ENCODE measurements at regions not wholly inside any gene's neighbourhood (a gene's known extent, or its start where the extent isn't known, plus 50 kb on each side); places are given as distances from the start of the nearest gene placed in this dataset.
"Not testable (repeated sequence)": the region's sequence is repeated elsewhere in the genome, so short reads cannot be mapped to it uniquely, and the experiment has no call there.

GRCh38 chr5:62206150-62206829, 99.7 kb upstream of the KIF2A start:
- Histone ChIP-seq H3K27ac (ENCODE audit: low read depth, low read length, severe bottlenecking) (no peak overlapping the region), H3K36me3 (ENCODE audit: control insufficient read depth, insufficient read depth, low read length) (no peaks in the 10 kb centered on the region), H3K4me1 (ENCODE audit: control insufficient read depth, insufficient read depth, low read length, poor library complexity, severe bottlenecking) (no peaks in the 10 kb centered on the region), H3K4me3 (ENCODE audit: extremely low read depth, insufficient read depth, low read length, poor library complexity, severe bottlenecking) (no peak overlapping the region), H3K9me3 (ENCODE audit: control insufficient read depth, low read length) (no peaks in the 10 kb centered on the region)
- WGBS, 2 experiments (ENCODE audit: insufficient coverage in 2 of 2): 65 to 66% methylated on average over 8 of the region's 9 CpGs

GRCh38 chr5:62208218-62208852, 97.7 kb upstream of the KIF2A start:
- H3K36me3 ChIP-seq (ENCODE audit: control insufficient read depth, insufficient read depth, low read length): no peaks in the 10 kb centered on the region
- H3K4me3 ChIP-seq (ENCODE audit: extremely low read depth, insufficient read depth, low read length, poor library complexity, severe bottlenecking): no peak overlapping the region
- no peak overlapping the region for H3K27ac ChIP-seq (ENCODE audit: low read depth, low read length, severe bottlenecking)
- 30 to 46% methylated on average over 6 to 9 of the region's 10 CpGs for WGBS, 2 experiments (ENCODE audit: insufficient coverage in 2 of 2)
- no peaks in the 10 kb centered on the region for H3K9me3 ChIP-seq (ENCODE audit: control insufficient read depth, low read length)
- H3K4me1 ChIP-seq (ENCODE audit: control insufficient read depth, insufficient read depth, low read length, poor library complexity, severe bottlenecking): no peaks in the 10 kb centered on the region

DNA sequence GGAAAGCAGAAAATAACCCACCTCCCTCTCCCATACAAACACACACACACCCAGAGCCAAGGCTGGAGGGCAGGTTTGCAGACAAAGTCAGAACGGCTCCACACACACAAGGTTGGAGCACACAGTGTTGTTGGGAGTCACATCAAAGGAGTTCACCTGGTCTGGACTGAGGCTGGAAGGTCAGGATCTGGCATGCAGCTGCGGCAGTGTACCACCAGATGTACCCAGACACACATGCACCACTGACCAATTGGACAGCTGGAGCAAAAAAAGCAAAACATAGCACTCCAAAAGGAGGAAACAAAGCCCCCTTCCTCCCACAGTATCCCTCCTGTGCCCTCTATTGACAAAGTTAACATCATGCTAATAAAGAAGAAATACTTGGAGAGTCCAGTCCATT, 94.6 kb upstream of the KIF2A start:
- H3K27ac ChIP-seq (ENCODE audit: low read depth, low read length, severe bottlenecking): no peak overlapping the region
- WGBS, 2 experiments (ENCODE audit: insufficient coverage in 2 of 2): 86% methylated on average over 1 of the region's 2 CpGs; no CpG with 5 or more reads in 1 of the 2 experiments
- no peaks in the 10 kb centered on the region for H3K36me3 ChIP-seq (ENCODE audit: control insufficient read depth, insufficient read depth, low read length)
- no peaks in the 10 kb centered on the region for H3K9me3 ChIP-seq (ENCODE audit: control insufficient read depth, low read length)
- no peak overlapping the region for H3K4me3 ChIP-seq (ENCODE audit: extremely low read depth, insufficient read depth, low read length, poor library complexity, severe bottlenecking)
- H3K4me1 ChIP-seq (ENCODE audit: control insufficient read depth, insufficient read depth, low read length, poor library complexity, severe bottlenecking): no peaks in the 10 kb centered on the region

DNA sequence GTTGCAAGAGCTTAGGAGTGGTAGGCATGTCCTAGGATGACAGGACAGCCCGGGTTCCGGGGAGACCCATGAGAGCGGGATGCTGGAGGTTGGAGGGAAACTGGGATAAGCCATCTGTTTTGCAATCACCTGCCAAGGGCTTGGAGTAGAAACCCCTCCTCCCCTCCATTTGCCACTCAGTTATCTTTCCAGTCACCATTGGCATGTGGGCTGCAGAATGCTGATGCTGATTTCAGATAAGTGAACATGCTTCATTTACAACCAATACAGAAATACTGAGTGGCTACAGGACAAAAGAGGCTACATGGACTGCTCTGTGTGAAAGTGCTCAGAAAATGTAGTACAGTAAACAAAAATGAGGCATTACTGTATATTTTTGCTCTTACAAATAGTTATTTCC, 93.4 kb upstream of the KIF2A start:
- Histone ChIP-seq H3K36me3 (ENCODE audit: control insufficient read depth, insufficient read depth, low read length) (no peaks in the 10 kb centered on the region), H3K9me3 (ENCODE audit: control insufficient read depth, low read length) (no peaks in the 10 kb centered on the region), H3K4me3 (ENCODE audit: extremely low read depth, insufficient read depth, low read length, poor library complexity, severe bottlenecking) (no peak overlapping the region), H3K27ac (ENCODE audit: low read depth, low read length, severe bottlenecking) (no peak overlapping the region), H3K4me1 (ENCODE audit: control insufficient read depth, insufficient read depth, low read length, poor library complexity, severe bottlenecking) (no peaks in the 10 kb centered on the region)
- 80% methylated on average over 1 of the region's 3 CpGs; no CpG with 5 or more reads in 1 of the 2 experiments for WGBS, 2 experiments (ENCODE audit: insufficient coverage in 2 of 2)

DNA sequence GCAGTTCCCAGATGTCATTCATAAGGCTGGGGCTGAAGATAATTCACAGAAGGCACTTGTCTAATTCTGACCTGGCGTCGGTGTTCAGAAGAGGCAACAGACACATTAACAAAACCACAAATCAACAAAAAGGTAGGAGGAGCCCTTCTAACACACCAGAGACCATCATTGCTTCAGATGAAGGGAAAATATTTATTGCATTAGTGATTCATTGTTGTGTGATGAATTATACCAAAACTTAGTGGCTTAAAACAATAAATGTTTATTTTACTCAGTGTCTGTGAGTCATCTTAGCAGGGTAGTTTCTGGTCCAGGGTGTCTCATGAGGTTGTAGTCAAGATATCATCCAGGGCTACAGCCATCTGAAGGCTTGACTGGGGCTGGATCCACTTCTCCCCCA, 91.3 kb upstream of the KIF2A start:
- Histone ChIP-seq H3K9me3 (ENCODE audit: control insufficient read depth, low read length) (no peaks in the 10 kb centered on the region), H3K4me1 (ENCODE audit: control insufficient read depth, insufficient read depth, low read length, poor library complexity, severe bottlenecking) (no peaks in the 10 kb centered on the region), H3K36me3 (ENCODE audit: control insufficient read depth, insufficient read depth, low read length) (no peaks in the 10 kb centered on the region), H3K4me3 (ENCODE audit: extremely low read depth, insufficient read depth, low read length, poor library complexity, severe bottlenecking) (no peak overlapping the region), H3K27ac (ENCODE audit: low read depth, low read length, severe bottlenecking) (no peak overlapping the region)
- no CpG with 5 or more reads among the region's 2 CpGs for WGBS, 2 experiments (ENCODE audit: insufficient coverage in 2 of 2)

DNA sequence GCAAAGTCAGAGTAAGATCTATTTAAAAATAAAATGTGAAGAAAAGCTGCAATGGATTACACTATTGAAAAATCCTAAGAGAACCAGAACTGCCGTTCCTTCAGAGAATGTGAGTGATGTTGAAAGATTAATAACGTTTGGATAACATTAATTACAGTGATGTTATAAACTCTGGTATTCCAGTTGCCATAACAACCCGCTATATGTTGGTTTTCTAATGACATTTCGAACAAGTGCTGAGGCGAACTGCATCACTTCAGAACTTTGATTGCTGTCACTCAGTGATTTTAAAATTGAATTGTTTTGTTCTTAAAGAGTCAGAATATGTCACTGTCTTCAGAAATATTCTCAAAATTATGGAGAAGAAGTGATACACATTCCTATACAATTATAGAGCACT, 89.4 kb upstream of the KIF2A start:
- H3K4me1 ChIP-seq (ENCODE audit: control insufficient read depth, insufficient read depth, low read length, poor library complexity, severe bottlenecking); H3K27ac ChIP-seq (ENCODE audit: low read depth, low read length, severe bottlenecking); H3K4me3 ChIP-seq (ENCODE audit: extremely low read depth, insufficient read depth, low read length, poor library complexity, severe bottlenecking); H3K36me3 ChIP-seq (ENCODE audit: control insufficient read depth, insufficient read depth, low read length); H3K9me3 ChIP-seq (ENCODE audit: control insufficient read depth, low read length): not testable (repeated sequence)
- no CpG with 5 or more reads among the region's 5 CpGs for WGBS, 2 experiments (ENCODE audit: insufficient coverage in 2 of 2)

GRCh38 chr5:62217095-62217494, 88.9 kb upstream of the KIF2A start:
- not testable (repeated sequence) for H3K9me3 ChIP-seq (ENCODE audit: control insufficient read depth, low read length); H3K27ac ChIP-seq (ENCODE audit: low read depth, low read length, severe bottlenecking); H3K4me1 ChIP-seq (ENCODE audit: control insufficient read depth, insufficient read depth, low read length, poor library complexity, severe bottlenecking); H3K4me3 ChIP-seq (ENCODE audit: extremely low read depth, insufficient read depth, low read length, poor library complexity, severe bottlenecking); H3K36me3 ChIP-seq (ENCODE audit: control insufficient read depth, insufficient read depth, low read length)
- no CpG with 5 or more reads among the region's 1 CpG for WGBS, 2 experiments (ENCODE audit: insufficient coverage in 2 of 2)

DNA sequence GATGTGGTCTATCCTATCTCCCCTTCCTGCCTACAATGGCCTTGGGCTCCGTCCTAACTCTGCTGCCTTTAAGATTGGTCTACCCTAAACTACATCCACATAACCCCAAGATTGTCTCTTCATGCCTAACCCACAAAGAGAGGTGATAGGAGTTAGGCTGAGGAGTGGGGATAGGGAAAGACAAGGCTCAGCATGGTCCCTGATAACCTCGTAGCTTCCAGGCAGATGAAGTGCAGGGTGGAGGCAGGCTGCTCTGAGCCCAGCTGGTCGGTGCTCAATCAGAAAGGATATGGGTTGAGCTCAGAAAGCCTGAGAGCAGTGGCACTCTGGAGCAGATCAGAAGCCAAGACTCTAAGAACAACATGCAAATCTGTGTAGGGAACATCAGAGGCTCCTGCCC, 87.1 kb upstream of the KIF2A start:
- H3K27ac ChIP-seq (ENCODE audit: low read depth, low read length, severe bottlenecking); H3K4me1 ChIP-seq (ENCODE audit: control insufficient read depth, insufficient read depth, low read length, poor library complexity, severe bottlenecking); H3K36me3 ChIP-seq (ENCODE audit: control insufficient read depth, insufficient read depth, low read length); H3K9me3 ChIP-seq (ENCODE audit: control insufficient read depth, low read length); H3K4me3 ChIP-seq (ENCODE audit: extremely low read depth, insufficient read depth, low read length, poor library complexity, severe bottlenecking): not testable (repeated sequence)
- WGBS, 2 experiments (ENCODE audit: insufficient coverage in 2 of 2): 35% methylated on average over 2 of the region's 3 CpGs; no CpG with 5 or more reads in 1 of the 2 experiments

DNA sequence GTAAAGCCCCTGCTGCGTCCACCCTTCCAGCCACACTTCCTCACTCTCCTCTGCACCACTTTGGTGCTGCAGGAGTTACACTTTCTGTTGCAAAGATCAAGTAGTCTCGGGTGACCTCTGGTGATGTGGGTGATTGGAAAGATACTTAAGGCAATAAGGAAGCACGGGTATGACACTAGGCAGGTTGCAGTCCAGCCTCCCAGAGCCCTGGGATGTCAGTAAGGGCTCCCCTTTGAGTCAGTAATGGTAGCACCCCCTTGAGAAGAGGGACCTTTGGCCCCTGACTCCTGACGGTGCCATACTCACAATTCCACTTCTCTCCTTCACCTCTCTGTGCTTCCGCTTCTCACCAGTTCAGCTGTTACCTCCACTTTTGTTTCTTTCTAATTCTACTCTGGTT, 84.1 kb upstream of the KIF2A start:
- not testable (repeated sequence) for H3K4me1 ChIP-seq (ENCODE audit: control insufficient read depth, insufficient read depth, low read length, poor library complexity, severe bottlenecking); H3K36me3 ChIP-seq (ENCODE audit: control insufficient read depth, insufficient read depth, low read length); H3K27ac ChIP-seq (ENCODE audit: low read depth, low read length, severe bottlenecking); H3K9me3 ChIP-seq (ENCODE audit: control insufficient read depth, low read length); H3K4me3 ChIP-seq (ENCODE audit: extremely low read depth, insufficient read depth, low read length, poor library complexity, severe bottlenecking)
- WGBS, 2 experiments (ENCODE audit: insufficient coverage in 2 of 2): 93% methylated on average over 3 of the region's 5 CpGs; no CpG with 5 or more reads in 1 of the 2 experiments

DNA sequence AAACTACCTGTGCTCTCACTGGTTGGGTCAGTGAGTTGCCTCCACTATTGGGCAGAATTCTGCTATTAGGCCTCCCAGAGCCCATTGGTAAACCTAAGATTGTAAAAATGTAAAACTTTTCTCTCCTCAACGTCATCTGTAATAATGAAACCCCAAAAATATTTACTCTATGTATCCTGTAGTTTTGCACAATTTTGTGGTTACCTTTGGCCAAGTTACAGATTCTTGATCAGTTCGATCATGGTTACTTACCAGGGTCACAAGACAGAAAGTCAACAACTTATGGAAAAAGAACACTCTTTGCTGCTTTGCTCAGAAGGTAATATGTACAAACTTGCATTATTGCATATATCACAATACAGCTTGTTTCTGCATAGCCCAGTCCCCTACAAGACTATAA, 83.7 kb upstream of the KIF2A start:
- not testable (repeated sequence) for H3K4me1 ChIP-seq (ENCODE audit: control insufficient read depth, insufficient read depth, low read length, poor library complexity, severe bottlenecking); H3K4me3 ChIP-seq (ENCODE audit: extremely low read depth, insufficient read depth, low read length, poor library complexity, severe bottlenecking); H3K27ac ChIP-seq (ENCODE audit: low read depth, low read length, severe bottlenecking); H3K9me3 ChIP-seq (ENCODE audit: control insufficient read depth, low read length); H3K36me3 ChIP-seq (ENCODE audit: control insufficient read depth, insufficient read depth, low read length)
- WGBS, 2 experiments (ENCODE audit: insufficient coverage in 2 of 2): no CpG with 5 or more reads among the region's 2 CpGs

DNA sequence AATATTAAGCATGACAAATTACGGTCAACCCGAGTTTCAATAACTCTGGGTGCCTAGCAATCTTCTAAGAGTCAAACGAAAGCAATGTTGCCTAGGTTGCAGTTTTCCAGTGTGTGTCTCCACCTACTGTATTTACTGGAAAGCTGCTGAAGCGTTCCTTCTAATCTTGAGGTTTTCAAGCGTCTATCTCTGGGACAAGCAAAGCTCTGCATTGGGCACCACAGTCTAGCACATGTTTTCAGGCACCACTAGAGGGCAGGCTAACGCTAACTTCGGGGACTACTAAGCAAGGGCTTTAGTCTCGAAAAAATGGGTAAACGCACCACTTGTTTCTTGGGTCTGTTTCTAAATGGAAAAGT, 82.7 kb upstream of the KIF2A start:
- not testable (repeated sequence) for H3K36me3 ChIP-seq (ENCODE audit: control insufficient read depth, insufficient read depth, low read length); H3K4me3 ChIP-seq (ENCODE audit: extremely low read depth, insufficient read depth, low read length, poor library complexity, severe bottlenecking); H3K9me3 ChIP-seq (ENCODE audit: control insufficient read depth, low read length); H3K27ac ChIP-seq (ENCODE audit: low read depth, low read length, severe bottlenecking); H3K4me1 ChIP-seq (ENCODE audit: control insufficient read depth, insufficient read depth, low read length, poor library complexity, severe bottlenecking)
- 0% methylated on average over 2 of the region's 9 CpGs; no CpG with 5 or more reads in 1 of the 2 experiments for WGBS, 2 experiments (ENCODE audit: insufficient coverage in 2 of 2)

Measured in mesodermal cell (in vitro differentiated cells).